GM23248 (cell line): ENCODE measurements at regions not wholly inside any gene's neighbourhood (a gene's known extent, or its start where the extent isn't known, plus 50 kb on each side); places are given as distances from the start of the nearest gene placed in this dataset.

Experiments
- EZH2 ChIP-seq: fragments of 200-600 bp; sonication (generic); IDR thresholded peaks from 2 replicates; pipeline ENCODE4 v1.6.1; 2018; ENCODE audit warnings: antibody characterized with exemption, mild to moderate bottlenecking; ENCODE audit not compliant: insufficient read depth, poor library complexity, severe bottlenecking
- EZH2phosphoT487 ChIP-seq: fragments of 200-600 bp; sonication (generic); IDR thresholded peaks from 2 replicates; pipeline ENCODE4 v1.6.1; 2018; ENCODE audit warnings: antibody characterized with exemption, moderate library complexity, mild to moderate bottlenecking, low read depth; ENCODE audit not compliant: insufficient read depth

- TF ChIP-seq EZH2 (no peak), EZH2phosphoT487 (no peak)
These were observed 800.7 kb upstream of the GRM7 start for GRCh38 chr3:6060251-6060650.
